SK-N-SH (cell line): ENCODE measurements at regions not wholly inside any gene's neighbourhood (a gene's known extent, or its start where the extent isn't known, plus 50 kb on each side); places are given as distances from the start of the nearest gene placed in this dataset.

Source experiments
- ELF1 ChIP-seq: IDR thresholded peaks from 2 replicates; pipeline ENCODE4 v1.4.0; 2012
- EP300 ChIP-seq, 2 experiments: IDR thresholded peaks; 2 replicates each; pipeline versions ENCODE4 v1.4.0 to v1.6.1; 2012; ENCODE audit warnings: borderline replicate concordance in 1 of 2, low read depth in 1 of 2, low read length in 1 of 2
- TF ChIP-seq, protein P1 (sequence below): fragments of 200-600 bp; sonication (generic); IDR thresholded peaks from 2 replicates; pipeline ENCODE4 v1.6.1; 2017; ENCODE audit warnings: antibody characterized with exemption, mild to moderate bottlenecking, moderate library complexity
- TF ChIP-seq, protein P2 (sequence below): fragments of 150-350 bp; IDR thresholded peaks from 2 replicates; pipeline ENCODE4 v1.6.1; 2016; ENCODE audit warnings: mild to moderate bottlenecking, low read depth, low read length

DNA sequence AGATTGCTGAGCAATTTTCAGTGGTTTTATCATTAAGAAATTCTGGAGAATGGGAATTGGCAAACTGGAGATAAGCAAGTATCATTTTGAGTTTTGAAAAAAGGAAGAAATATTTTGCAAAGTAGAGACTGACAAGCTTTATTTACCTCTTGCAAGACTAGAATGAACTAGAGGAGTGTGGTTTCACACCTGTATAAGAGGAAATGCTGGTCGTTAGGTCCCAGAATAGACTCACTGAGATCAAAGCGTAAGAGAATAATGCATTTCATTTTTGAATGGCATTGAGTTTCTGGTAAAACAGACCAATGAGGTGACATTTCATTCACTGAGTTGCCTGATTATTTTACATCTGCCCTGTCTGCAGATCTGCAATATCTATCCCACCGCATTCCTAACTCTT is 308.1 kb downstream of the ADGRL2 start:
- TF ChIP-seq ELF1 = no peak
- TF ChIP-seq, protein P1, sequence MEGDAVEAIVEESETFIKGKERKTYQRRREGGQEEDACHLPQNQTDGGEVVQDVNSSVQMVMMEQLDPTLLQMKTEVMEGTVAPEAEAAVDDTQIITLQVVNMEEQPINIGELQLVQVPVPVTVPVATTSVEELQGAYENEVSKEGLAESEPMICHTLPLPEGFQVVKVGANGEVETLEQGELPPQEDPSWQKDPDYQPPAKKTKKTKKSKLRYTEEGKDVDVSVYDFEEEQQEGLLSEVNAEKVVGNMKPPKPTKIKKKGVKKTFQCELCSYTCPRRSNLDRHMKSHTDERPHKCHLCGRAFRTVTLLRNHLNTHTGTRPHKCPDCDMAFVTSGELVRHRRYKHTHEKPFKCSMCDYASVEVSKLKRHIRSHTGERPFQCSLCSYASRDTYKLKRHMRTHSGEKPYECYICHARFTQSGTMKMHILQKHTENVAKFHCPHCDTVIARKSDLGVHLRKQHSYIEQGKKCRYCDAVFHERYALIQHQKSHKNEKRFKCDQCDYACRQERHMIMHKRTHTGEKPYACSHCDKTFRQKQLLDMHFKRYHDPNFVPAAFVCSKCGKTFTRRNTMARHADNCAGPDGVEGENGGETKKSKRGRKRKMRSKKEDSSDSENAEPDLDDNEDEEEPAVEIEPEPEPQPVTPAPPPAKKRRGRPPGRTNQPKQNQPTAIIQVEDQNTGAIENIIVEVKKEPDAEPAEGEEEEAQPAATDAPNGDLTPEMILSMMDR = no peak
- TF ChIP-seq, protein P2, sequence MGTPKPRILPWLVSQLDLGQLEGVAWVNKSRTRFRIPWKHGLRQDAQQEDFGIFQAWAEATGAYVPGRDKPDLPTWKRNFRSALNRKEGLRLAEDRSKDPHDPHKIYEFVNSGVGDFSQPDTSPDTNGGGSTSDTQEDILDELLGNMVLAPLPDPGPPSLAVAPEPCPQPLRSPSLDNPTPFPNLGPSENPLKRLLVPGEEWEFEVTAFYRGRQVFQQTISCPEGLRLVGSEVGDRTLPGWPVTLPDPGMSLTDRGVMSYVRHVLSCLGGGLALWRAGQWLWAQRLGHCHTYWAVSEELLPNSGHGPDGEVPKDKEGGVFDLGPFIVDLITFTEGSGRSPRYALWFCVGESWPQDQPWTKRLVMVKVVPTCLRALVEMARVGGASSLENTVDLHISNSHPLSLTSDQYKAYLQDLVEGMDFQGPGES = no peak
- TF ChIP-seq EP300 (IDR thresholded peaks at IDR 0.05; ENCODE audit: borderline replicate concordance in 1 of 2, low read depth in 1 of 2, low read length in 1 of 2) = no peak
